Body of pancreas (tissue), 4 donors: ENCODE measurements at regions not wholly inside any gene's neighbourhood (a gene's known extent, or its start where the extent isn't known, plus 50 kb on each side); places are given as distances from the start of the nearest gene placed in this dataset.

Source experiments
- CTCF ChIP-seq, 7 experiments: fragments of 450-650 bp in 4 of 7; fragments of 200-600 bp in 3 of 7; sonication (generic) in 3 of 7; IDR thresholded peaks; one replicate each; pipeline ENCODE4 v1.5.1; 2016 to 2019; ENCODE audit warnings: antibody characterized with exemption in 7 of 7
- POLR2A ChIP-seq, 3 donors: fragments of 450-650 bp; IDR thresholded peaks; one replicate each; pipeline ENCODE4 v1.6.1; 2016; ENCODE audit warnings: antibody characterized with exemption in 3 of 3, mild to moderate bottlenecking in 2 of 3

- TF ChIP-seq CTCF (IDR thresholded peaks at IDR 0.05) (no peak), POLR2A (IDR thresholded peaks at IDR 0.05) (no peak)
These were observed 210.7 kb upstream of the KCNH8 start for GRCh38 chr3:18937574-18937973.
